Fibroblast of lung (primary cell): ENCODE measurements at regions not wholly inside any gene's neighbourhood (a gene's known extent, or its start where the extent isn't known, plus 50 kb on each side); places are given as distances from the start of the nearest gene placed in this dataset.

Experiments
- EZH2 ChIP-seq: IDR thresholded peaks from 2 replicates; pipeline ENCODE4 v1.5.1; 2012; ENCODE audit warnings: low read length, control low read depth, mild to moderate bottlenecking; ENCODE audit errors: missing control alignments
- TF ChIP-seq, protein P1 (sequence below), 2 donors: IDR thresholded peaks in 1 of 2; conservative IDR thresholded peaks in 1 of 2; 1 replicate in 1 of 2; 2 replicates in 1 of 2; pipeline ENCODE4 v1.5.1; 2011 to 2012; ENCODE audit warnings: low read length in 2 of 2, control low read depth in 1 of 2, inconsistent platforms in 1 of 2, low read depth in 1 of 2, mild to moderate bottlenecking in 1 of 2

DNA sequence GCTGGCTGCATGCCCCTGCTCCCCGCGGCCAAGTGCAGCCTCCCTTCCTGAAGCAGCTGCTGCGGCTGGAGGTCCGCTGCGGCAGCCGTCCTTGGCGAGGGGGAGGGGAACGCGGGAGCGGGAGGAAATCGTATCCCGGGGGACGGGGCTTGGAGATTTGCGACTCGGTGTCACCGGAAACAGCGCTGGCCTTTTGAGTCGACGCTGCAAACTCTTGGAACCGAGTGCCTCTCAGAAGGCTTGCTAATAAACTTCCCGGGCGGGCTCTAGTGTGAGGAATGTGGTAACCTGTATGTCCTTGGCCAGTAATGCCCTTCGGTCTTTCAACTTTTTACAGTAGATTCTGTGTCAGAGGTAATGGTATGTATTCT lies 82.7 kb downstream of the PTPDC1 start:
- TF ChIP-seq, protein P1, sequence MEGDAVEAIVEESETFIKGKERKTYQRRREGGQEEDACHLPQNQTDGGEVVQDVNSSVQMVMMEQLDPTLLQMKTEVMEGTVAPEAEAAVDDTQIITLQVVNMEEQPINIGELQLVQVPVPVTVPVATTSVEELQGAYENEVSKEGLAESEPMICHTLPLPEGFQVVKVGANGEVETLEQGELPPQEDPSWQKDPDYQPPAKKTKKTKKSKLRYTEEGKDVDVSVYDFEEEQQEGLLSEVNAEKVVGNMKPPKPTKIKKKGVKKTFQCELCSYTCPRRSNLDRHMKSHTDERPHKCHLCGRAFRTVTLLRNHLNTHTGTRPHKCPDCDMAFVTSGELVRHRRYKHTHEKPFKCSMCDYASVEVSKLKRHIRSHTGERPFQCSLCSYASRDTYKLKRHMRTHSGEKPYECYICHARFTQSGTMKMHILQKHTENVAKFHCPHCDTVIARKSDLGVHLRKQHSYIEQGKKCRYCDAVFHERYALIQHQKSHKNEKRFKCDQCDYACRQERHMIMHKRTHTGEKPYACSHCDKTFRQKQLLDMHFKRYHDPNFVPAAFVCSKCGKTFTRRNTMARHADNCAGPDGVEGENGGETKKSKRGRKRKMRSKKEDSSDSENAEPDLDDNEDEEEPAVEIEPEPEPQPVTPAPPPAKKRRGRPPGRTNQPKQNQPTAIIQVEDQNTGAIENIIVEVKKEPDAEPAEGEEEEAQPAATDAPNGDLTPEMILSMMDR (conservative IDR thresholded peaks at IDR 0.05 in 1 of 2, IDR thresholded peaks at IDR 0.05 in 1 of 2; ENCODE audit: low read depth in 1 of 2, low read length in 2 of 2), result peak; percentile 7 to 18
- no peak for TF ChIP-seq EZH2
